Motor neuron (in vitro differentiated cells): ENCODE measurements at regions not wholly inside any gene's neighbourhood (a gene's known extent, or its start where the extent isn't known, plus 50 kb on each side); places are given as distances from the start of the nearest gene placed in this dataset.
"Not testable (repeated sequence)": the region's sequence is repeated elsewhere in the genome, so short reads cannot be mapped to it uniquely, and the experiment has no call there.

Experiments used
- ATAC-seq, 8 experiments: fragments of 200-7000 bp; cut with Tn5 transposase; replicated peaks in 6 of 8; 2 replicates each; pipeline ENCODE4 v1.8.0; 2021; ENCODE audit warnings: mild to moderate bottlenecking in 8 of 8, moderate library complexity in 8 of 8
- H3K27ac ChIP-seq, 2 donors: fragments of 250-450 bp; sonication (Bioruptor Pico); 2 replicates each; pipeline ENCODE4 v1.9.0; 2021; ENCODE audit warnings: antibody characterized with exemption in 2 of 2, mild to moderate bottlenecking in 2 of 2, moderate library complexity in 1 of 2
- H3K4me1 ChIP-seq, 2 donors: fragments of 250-450 bp; sonication (Bioruptor Pico); replicated peaks in 1 of 2; 2 replicates each; pipeline ENCODE4 v1.6.1; 2021; ENCODE audit warnings: antibody characterized with exemption in 2 of 2, mild to moderate bottlenecking in 2 of 2, moderate library complexity in 1 of 2
- H3K4me3 ChIP-seq, 5 donors: fragments of 250-450 bp; sonication (Bioruptor Pico); 2 replicates each; pipeline ENCODE4 v1.9.0; 2021; ENCODE audit warnings: antibody characterized with exemption in 5 of 5, mild to moderate bottlenecking in 5 of 5, moderate library complexity in 4 of 5
- WGBS, 10 experiments: fragments of 450-650 bp; shearing (Covaris generic); methylation state at CpG; one replicate each; pipeline ENCODE4 v1.0.0; 2022; 5-methylcytosine and 5-hydroxymethylcytosine counted together
- in situ Hi-C, 9 experiments: fragments of 400-800 bp; cut with MboI; loops; one replicate each; pipeline ENCODE4 v1.15.0; 2021; ENCODE audit warnings: low sequenced_read_pairs in 9 of 9, low pct_unique_long_range_greater_than_20kb in 2 of 9; ENCODE audit not compliant: unreplicated experiment in 9 of 9

DNA sequence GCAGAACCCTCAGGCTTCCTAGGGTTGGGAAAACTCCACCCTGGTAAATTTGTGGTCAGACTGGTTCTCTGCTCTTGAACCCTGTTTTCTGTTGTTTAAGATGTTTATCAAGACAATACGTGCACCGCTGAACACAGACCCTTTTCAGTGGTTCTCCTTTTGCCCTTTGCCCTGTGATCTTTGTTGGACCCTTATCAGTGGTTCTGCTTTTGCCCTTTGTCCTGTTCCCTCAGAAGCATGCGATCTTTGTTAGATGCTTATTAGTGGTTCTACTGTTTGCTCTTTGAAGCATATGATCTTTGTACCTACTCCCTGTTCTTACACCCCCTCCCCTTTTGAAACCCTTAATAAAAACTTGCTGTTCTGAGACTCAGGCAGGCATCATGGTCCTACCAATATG, 93.6 kb upstream of the CEP78 start:
- WGBS, 10 experiments, result 90 to 100% (median 93%) methylated on average over 1 to 3 of the region's 3 CpGs; no CpG with 5 or more reads in 5 of the 10 experiments
- H3K4me1 ChIP-seq, in situ Hi-C loops, H3K27ac ChIP-seq, H3K4me3 ChIP-seq, ATAC-seq: not testable (repeated sequence)

DNA sequence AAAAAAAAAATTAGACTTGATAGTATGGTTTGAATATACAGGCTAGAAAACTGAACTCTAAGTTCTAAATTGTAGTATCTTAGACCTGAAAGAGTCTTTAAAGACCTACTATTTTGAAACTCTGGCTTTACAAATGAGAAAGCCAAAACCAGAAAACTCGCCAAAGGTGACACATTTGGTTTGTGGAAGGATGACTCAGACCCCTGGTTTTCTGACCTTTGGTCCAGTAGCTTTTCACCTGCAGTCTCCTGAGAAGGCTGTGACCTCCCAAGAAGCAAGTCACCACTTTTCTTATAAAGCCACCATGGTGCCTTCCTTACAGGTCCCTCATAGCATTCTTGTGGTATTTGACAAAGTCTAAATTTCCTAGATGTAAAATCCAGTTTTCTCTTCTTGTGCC, 102.1 kb upstream of the CEP78 start:
- 0 to 100% (median 85%) methylated on average over 1 of the region's 1 CpG; no CpG with 5 or more reads in 4 of the 10 experiments for WGBS, 10 experiments
- H3K4me3 ChIP-seq, result no peak overlapping the region
- no peak for ATAC-seq
- no peak overlapping the region for H3K27ac ChIP-seq
- in situ Hi-C loops, result no loop called here
- H3K4me1 ChIP-seq, result peaks cover 5 to 10% of the 10 kb centered on the region in 2 donors

DNA sequence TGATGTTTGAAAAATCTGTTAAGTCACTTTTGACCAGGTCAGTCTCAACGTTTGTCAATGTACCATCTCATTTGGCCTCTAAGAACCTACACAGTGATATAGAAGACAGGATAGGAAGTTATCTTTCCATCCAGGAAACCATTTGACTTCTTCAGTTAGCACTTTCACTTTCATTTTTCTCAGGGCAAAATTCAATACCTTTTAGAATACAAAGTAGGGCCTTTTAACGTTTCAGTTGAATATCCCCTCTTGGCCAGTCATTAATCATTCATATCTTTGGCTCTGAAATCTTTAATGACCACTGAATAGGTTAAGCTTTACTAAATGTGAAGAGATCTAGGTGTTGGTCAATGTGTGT, 101.1 kb upstream of the GNAQ start:
- no peak overlapping the region for H3K4me3 ChIP-seq
- WGBS, 10 experiments, result 11 to 67% (median 43%) methylated on average over 1 to 2 of the region's 2 CpGs; no CpG with 5 or more reads in 2 of the 10 experiments
- H3K4me1 ChIP-seq, result peaks cover 6 to 11% of the 10 kb centered on the region in 2 donors
- no peak overlapping the region for H3K27ac ChIP-seq
- ATAC-seq, result peak in 2 of 8 experiments; percentile 23 to 28
- in situ Hi-C loops, result no loop called here

DNA sequence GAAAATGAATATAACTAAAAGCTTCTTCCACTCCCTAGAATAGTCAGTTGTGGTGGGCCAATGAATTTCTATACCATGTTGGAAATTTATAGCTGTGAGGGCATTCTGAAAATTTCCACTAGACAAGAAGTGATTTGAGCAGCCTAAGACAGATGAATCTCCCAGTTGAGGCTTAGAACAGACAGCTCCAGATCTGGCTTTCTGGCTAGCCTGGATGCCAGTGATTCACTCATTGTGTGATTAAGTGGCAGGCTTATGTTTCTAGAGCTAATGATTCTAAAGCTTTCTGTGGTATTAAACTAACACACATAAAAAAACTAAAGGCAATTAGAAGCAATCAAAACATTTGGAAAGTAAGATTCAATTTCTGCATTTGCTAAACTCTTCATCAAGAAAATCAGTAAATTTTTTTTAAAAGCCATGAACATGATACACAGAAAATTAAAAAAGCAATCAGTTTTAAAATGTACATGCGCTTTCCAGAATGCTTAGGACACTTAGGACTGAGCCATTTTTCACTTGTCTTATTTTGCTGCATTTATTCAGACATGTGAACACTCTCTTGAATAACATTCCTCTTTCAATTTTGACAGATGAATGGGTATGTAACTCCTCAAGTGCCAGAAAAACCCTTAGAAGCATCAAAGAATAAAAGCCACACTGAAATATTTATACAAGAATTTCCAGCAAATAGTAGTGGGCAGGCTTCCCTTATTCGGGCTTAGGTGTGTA, 100.5 kb upstream of the GNAQ start:
- in situ Hi-C loops, result no loop called here
- Histone ChIP-seq H3K27ac (no peak overlapping the region), H3K4me1 (peaks cover 8 to 13% of the 10 kb centered on the region in 2 donors), H3K4me3 (no peak overlapping the region)
- 33 to 100% (median 89%) methylated on average over 1 to 2 of the region's 2 CpGs for WGBS, 10 experiments
- peak in 3 of 8 experiments; percentile 20 to 46 (median 37) for ATAC-seq

DNA sequence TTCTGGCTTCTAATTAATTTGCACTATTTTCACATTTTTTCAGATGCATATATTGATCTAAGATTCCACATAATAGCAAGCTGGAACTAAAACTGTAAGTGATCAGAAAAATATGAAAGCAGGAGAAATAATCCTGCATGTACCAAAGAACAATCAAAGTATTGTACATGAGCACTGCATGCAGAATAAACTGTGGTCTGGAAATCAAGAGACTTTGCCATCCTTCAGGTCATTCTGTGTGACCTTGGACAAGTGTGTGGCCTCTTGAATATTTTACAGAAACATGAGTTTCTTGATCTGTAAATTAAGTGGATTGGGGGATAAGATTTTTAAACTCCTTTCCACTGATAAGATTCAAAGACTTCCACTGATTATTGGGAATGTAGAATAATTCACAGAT, 99.2 kb upstream of the GNAQ start:
- Histone ChIP-seq H3K4me1 (peaks cover 12 to 15% of the 10 kb centered on the region in 2 donors), H3K27ac (no peak overlapping the region), H3K4me3 (no peak overlapping the region)
- ATAC-seq, result no peak
- in situ Hi-C loops, result no loop called here

DNA sequence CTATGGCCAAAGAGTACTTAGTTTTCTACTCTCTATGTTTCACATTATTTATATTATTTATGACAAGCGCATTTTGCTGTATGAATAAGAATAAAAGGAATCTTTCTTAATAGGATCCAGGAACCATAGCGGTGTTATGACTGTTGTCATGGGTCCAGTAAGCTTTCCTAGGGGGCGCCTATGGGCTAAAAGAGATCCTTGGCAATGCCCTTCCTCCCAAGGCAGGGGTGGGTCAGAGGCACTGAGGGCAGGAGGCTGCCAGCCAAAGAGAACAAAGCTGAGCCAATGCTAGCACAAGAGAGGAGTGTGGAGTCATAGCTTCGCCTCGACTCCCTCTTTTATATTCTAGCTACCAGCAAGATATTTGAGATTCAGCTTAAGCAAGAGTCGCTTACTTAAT, 98.4 kb upstream of the GNAQ start:
- Histone ChIP-seq H3K4me3 (no peak overlapping the region), H3K4me1 (peaks cover 12 to 15% of the 10 kb centered on the region in 2 donors), H3K27ac (no peak overlapping the region)
- in situ Hi-C loops, result no loop called here
- WGBS, 10 experiments, result 45 to 100% (median 71%) methylated on average over 1 to 6 of the region's 6 CpGs
- no peak for ATAC-seq

DNA sequence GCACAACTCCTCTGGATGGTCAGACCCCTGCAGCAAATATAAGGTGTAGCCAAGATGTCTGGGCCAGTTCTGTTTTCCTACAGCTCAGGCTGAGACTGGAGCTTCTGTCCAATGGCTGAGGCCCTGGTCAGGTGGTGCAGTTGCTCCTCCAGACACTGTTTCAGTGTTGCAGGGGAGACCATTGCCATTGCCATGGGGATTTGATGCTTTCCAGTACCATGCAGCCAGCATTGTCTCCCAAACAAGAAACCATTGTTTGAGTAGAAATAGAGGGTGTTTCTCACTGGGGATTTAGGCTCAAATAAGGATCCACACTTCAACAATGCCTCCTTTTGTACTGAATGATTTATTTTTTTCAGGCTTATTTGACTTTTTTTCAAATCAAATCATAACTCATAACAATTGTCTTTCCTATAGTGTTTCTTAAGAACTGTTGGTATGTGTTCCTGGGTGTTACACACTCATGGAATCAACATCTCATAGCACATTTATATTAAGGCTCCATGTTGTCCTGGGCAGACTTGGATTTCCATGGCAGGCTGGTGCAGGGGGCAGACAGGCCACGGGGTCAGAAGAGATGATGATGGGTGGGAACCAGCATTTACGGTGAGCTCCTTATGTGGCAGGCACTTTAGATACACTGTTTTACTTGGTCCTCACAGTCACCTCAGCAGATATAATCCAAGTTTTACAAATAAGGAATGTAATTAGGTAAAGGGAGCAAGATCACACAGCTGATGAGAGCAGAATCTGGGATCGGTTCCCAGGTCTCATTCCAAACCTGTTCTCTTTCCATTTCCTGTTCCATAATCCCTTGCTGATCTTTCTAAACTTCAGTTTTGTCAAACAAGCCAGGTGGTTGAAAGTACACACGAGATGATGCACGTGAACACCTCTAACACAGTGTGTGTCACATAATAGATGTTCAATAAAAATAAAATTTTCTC, 95.9 kb upstream of the GNAQ start:
- peak in 6 of 8 experiments; percentile 18 to 98 (median 97) for ATAC-seq

DNA sequence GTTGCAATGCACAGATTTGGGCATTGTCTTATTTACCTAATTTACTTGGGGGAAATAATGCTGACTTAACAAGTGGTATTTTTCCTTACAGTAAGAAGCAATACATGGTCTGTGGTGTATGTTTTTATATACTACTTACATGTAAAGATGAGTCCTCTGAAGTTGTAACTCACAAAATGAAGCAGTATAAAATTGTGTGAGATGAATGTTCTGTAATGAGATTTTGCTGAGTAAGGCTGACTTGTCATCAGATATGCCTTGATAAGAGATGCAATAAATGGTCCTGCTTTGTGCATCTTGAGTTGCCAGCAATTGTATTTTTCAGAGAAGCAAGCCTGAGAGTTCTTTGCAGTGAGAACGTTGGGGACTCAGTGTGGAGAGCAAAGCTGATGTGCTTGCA, 92.2 kb upstream of the GNAQ start:
- WGBS, 10 experiments, result 0 to 75% (median 37%) methylated on average over 1 of the region's 1 CpG; no CpG with 5 or more reads in 4 of the 10 experiments

More for the DNA sequence above, 95.9 kb upstream of the GNAQ start:
- 22 to 89% (median 60%) methylated on average over 1 to 4 of the region's 5 CpGs for WGBS, 10 experiments
- H3K4me3 ChIP-seq, result no peak overlapping the region
- H3K27ac ChIP-seq, result peak overlapping the region in 1 of 2 donors; percentile 56
- H3K4me1 ChIP-seq, result peaks cover 12 to 15% of the 10 kb centered on the region in 2 donors
- in situ Hi-C loops, result no loop called here

DNA sequence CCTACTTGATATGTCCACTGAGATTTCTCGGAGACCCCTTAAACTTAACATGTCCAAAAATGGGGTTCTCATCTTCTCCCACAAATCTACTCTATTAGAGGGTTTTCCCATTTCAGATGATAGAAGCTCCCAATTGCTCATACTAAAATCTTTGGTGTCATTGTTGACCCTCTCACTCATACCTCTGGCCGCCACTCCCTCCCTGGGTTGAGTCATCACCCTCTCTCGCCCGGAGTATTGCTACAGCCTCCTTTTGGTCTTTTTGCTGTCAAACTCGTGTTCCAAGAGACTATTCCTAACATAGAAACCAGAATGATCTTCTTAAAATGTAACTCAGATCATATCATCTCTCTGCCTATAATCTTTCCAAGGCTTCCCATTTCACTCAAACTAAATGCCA, 91.0 kb upstream of the GNAQ start:
- Histone ChIP-seq H3K4me1 (peaks cover 4 to 6% of the 10 kb centered on the region in 2 donors), H3K27ac (no peak overlapping the region), H3K4me3 (no peak overlapping the region)
- no peak for ATAC-seq
- 20 to 83% (median 79%) methylated on average over 1 to 5 of the region's 5 CpGs; no CpG with 5 or more reads in 2 of the 10 experiments for WGBS, 10 experiments
- in situ Hi-C loops, result no loop called here

More for the DNA sequence above, 92.2 kb upstream of the GNAQ start:
- ATAC-seq, result no peak
- Histone ChIP-seq H3K4me1 (peaks cover 6 to 8% of the 10 kb centered on the region in 2 donors), H3K27ac (no peak overlapping the region), H3K4me3 (no peak overlapping the region)
- in situ Hi-C loops, result no loop called here

DNA sequence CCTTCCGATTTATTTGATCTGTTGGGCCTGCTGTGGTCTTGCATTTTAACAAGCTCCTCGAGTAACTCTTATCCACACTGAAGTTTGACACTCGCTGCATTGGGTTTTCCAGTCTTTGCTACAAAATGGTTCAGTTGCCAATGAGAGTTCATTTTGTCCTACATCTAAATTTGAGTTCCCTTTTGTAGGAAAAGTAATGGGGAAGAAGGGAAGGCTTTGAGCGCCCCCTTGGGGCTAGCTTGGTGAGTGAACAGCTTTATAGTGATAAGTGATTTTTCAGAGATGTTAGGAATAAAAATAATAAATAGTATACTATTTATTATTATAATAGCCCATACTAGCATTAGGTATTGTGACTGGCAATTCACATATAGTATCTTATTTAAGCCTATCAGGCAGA, 89.9 kb upstream of the GNAQ start:
- no peak overlapping the region for H3K4me3 ChIP-seq
- H3K4me1 ChIP-seq, result no peaks in the 10 kb centered on the region
- H3K27ac ChIP-seq, result no peak overlapping the region
- in situ Hi-C loops, result no loop called here
- peak in 3 of 8 experiments; percentile 5 to 47 (median 23) for ATAC-seq
- 4 to 100% (median 25%) methylated on average over 1 to 4 of the region's 4 CpGs; no CpG with 5 or more reads in 1 of the 10 experiments for WGBS, 10 experiments

DNA sequence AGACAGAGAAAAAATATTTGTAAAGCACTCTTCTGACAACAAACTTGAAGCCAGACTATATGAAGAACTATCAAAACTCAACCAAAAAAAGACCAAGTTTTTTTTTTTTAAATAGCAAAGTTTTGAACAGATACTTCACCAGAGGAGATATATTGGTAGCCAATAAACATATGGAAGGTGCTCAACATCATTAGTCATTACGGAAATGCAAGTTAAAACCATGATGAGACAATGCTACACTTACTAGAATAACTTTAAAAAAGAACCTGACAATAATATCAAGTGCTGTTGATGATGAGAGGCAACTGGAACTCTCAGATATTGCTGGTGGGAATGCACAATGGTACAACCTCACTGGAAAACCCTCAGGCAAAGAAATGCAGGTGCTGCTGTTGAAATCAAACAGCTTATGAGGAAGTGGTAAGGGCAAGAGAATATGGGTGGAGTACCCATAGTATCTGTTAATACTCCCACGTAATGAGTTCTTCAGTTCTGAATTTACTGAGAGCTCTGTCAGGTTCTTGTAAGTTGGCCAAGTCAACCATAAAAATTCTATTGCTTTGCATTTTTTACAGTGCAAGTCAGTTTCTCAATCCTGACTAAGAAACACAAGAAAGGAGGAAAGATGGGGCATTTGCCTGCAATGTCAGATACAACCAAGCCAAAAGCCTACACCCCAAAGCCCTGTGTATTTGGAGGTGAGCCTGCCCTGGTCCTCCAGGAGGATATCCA, 87.3 kb upstream of the GNAQ start:
- Histone ChIP-seq H3K4me1 (no peaks in the 10 kb centered on the region), H3K4me3 (no peak overlapping the region), H3K27ac (no peak overlapping the region)
- in situ Hi-C loops, result no loop called here
- WGBS, 10 experiments, result 12 to 90% (median 57%) methylated on average over 1 to 2 of the region's 2 CpGs
- peak in 3 of 8 experiments; percentile 91 to 94 (median 93) for ATAC-seq

DNA sequence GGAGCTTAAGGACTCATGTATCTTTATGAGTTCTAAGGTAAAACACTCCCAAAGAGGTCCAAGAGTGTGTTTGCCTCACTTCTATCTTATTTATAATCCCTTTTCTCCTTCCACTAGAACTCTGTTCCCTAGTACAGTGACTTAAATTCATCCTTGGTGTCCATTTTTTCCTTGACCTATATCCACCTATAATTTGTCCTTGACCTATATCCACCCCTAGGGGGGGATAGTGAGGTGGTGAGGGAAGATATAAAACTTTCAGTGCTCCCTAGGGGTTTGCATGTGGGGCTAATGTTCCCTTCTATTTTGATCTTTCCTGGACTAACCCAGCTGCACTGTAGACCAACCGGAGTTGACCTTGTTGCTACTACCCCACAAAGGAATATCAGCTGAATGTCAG, 83.5 kb upstream of the GNAQ start:
- in situ Hi-C loops, result no loop called here
- no peak for ATAC-seq
- WGBS, 10 experiments, result 80 to 100% (median 95%) methylated on average over 1 of the region's 1 CpG; no CpG with 5 or more reads in 4 of the 10 experiments

DNA sequence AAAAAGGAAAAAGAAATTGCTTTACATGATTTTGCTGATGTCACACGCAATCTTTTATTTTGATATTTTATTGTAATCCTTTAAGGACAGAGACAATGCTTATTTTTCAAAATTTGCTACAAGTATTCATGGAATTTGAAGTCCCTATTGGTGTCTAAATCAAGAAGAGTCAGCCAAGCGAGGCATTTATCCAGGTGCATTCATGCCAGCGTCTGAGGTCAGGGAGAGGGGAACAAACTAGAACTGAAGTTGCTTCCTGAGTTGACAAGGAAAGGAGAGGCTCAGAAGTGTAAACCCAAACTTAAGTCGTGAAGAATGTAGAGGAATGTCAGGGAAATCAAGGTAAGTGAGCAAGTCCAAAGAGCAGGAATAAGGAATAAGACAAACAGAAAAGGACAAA, 83.0 kb upstream of the GNAQ start:
- in situ Hi-C loops, result no loop called here
- no peak overlapping the region for H3K27ac ChIP-seq
- 38 to 100% (median 83%) methylated on average over 1 to 4 of the region's 4 CpGs for WGBS, 10 experiments

More for the DNA sequence above, 83.5 kb upstream of the GNAQ start:
- Histone ChIP-seq H3K4me1 (no peaks in the 10 kb centered on the region), H3K27ac (no peak overlapping the region), H3K4me3 (no peak overlapping the region)

More for the DNA sequence above, 83.0 kb upstream of the GNAQ start:
- H3K4me3 ChIP-seq, result no peak overlapping the region
- no peak for ATAC-seq
- H3K4me1 ChIP-seq, result no peaks in the 10 kb centered on the region
